ENCODE measurements at regions not wholly inside any gene's neighbourhood (a gene's known extent, or its start where the extent isn't known, plus 50 kb on each side); places are given as distances from the start of the nearest gene placed in this dataset.

DNA sequence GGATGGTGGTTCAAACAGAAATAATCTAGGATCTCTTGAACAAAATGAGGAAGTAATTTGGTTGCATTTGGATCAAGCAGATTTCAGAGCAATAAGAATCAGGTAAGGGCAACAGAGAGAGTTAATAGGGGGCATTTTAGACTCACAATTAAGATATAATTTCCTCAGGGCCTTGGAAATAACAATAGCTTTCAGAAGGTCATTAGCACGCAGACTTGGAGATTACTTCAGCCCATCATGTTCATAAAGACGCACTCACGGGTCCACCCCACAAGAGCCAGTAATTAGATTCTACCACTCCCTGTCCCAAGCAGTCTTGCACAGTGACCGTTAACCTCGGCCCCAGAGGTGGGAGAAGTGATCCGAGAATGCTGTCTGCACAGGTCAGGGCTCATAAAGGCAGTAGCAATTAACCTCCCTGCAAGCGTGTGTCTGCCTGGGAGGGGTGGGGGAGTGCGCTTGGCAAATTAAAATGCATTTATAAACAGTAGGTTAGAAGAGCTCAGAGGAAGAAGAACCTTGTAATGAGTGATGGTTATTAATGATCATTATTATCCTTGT lies 125.7 kb upstream of the CCDC196 start:
- H3K9ac ChIP-seq (ENCODE audit: low read depth, low read length) = no peak overlapping the region
- no peaks in the 10 kb centered on the region for H3K4me1 ChIP-seq (ENCODE audit: insufficient read depth, low read length)
- ATAC-seq (ENCODE audit: insufficient read depth, low read depth) = no peak
- TF ChIP-seq, protein P1, sequence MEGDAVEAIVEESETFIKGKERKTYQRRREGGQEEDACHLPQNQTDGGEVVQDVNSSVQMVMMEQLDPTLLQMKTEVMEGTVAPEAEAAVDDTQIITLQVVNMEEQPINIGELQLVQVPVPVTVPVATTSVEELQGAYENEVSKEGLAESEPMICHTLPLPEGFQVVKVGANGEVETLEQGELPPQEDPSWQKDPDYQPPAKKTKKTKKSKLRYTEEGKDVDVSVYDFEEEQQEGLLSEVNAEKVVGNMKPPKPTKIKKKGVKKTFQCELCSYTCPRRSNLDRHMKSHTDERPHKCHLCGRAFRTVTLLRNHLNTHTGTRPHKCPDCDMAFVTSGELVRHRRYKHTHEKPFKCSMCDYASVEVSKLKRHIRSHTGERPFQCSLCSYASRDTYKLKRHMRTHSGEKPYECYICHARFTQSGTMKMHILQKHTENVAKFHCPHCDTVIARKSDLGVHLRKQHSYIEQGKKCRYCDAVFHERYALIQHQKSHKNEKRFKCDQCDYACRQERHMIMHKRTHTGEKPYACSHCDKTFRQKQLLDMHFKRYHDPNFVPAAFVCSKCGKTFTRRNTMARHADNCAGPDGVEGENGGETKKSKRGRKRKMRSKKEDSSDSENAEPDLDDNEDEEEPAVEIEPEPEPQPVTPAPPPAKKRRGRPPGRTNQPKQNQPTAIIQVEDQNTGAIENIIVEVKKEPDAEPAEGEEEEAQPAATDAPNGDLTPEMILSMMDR (IDR thresholded peaks at IDR 0.05; ENCODE audit: borderline replicate concordance, extremely low read depth, low read length, poor library complexity, severe bottlenecking) = no peak
- TF ChIP-seq EZH2 (IDR thresholded peaks at IDR 0.05; ENCODE audit: borderline replicate concordance, low read depth, low read length, severe bottlenecking) = no peak
- H3K27ac ChIP-seq (ENCODE audit: low read length) = no peak overlapping the region
- H3K4me3 ChIP-seq (ENCODE audit: low read depth in 1 of 2, low read length in 2 of 2) = no peak overlapping the region
- H3K9me3 ChIP-seq (ENCODE audit: insufficient read depth, low read length, severe bottlenecking) = no peaks in the 10 kb centered on the region
- H3K79me2 ChIP-seq (ENCODE audit: insufficient read depth, low read length) = no peaks in the 10 kb centered on the region
- no peaks in the 10 kb centered on the region for H4K20me1 ChIP-seq (ENCODE audit: insufficient read depth, low read length)
- no peaks in the 10 kb centered on the region for H3K27me3 ChIP-seq (ENCODE audit: insufficient read depth, low read length, poor library complexity)
- no peak overlapping the region for H2AFZ ChIP-seq (ENCODE audit: low read depth, low read length)
- no peak overlapping the region for H3K4me2 ChIP-seq (ENCODE audit: insufficient read depth, low read length)
- no peaks in the 10 kb centered on the region for H3K36me3 ChIP-seq (ENCODE audit: insufficient read depth, low read length)
- DNase-seq = no peak

DNA sequence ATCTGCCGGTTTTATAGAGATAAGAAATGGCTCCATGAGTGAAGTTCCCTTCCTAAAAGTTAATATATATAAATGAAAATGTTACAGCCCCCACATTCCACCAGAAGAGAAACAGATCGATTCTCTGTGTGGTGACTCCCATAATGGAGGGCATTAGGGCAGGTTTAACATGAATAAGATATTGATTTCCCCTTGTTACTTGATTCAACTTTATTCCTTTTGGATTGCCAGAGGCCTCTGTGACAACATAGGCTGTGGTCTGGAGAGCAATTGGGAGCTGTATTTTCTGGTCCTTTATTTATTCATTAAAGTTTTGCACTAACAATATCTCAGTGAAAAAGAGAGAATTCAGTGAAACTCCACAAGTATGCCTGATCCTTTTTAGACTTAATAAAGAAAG lies 125.2 kb upstream of the CCDC196 start:
- H4K20me1 ChIP-seq (ENCODE audit: insufficient read depth, low read length) = no peaks in the 10 kb centered on the region
- no peak for ATAC-seq (ENCODE audit: insufficient read depth, low read depth)
- TF ChIP-seq, protein P1 (IDR thresholded peaks at IDR 0.05; ENCODE audit: borderline replicate concordance, extremely low read depth, low read length, poor library complexity, severe bottlenecking) = no peak
- no peak for TF ChIP-seq EZH2 (IDR thresholded peaks at IDR 0.05; ENCODE audit: borderline replicate concordance, low read depth, low read length, severe bottlenecking)

DNA sequence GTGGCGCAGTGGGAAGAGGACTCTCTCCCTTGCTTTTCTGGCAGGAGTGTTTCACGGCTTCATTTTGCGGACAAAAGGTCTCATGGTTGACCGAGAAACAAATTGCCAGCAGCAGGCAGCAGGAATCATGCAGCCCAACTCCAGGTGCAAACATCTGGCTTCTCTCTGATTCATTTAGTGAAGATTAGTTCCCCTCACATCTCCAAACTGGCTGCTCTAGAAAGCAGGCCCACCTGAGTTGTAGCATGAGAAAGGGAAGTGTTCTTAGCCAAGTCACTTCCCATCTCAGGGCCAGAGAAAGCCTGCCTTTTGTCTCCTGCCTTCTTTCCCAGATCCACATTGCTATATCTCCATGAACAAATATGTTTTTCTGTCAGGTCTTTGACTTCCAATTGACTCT lies 120.8 kb upstream of the CCDC196 start:
- Histone ChIP-seq H3K9ac (ENCODE audit: low read depth, low read length) (no peak overlapping the region), H3K9me3 (ENCODE audit: insufficient read depth, low read length, severe bottlenecking) (no peaks in the 10 kb centered on the region), H3K4me1 (ENCODE audit: insufficient read depth, low read length) (no peaks in the 10 kb centered on the region), H3K4me2 (ENCODE audit: insufficient read depth, low read length) (no peak overlapping the region), H2AFZ (ENCODE audit: low read depth, low read length) (no peak overlapping the region), H4K20me1 (ENCODE audit: insufficient read depth, low read length) (no peaks in the 10 kb centered on the region), H3K79me2 (ENCODE audit: insufficient read depth, low read length) (no peaks in the 10 kb centered on the region), H3K4me3 (ENCODE audit: low read depth in 1 of 2, low read length in 2 of 2) (no peak overlapping the region), H3K27ac (ENCODE audit: low read length) (no peak overlapping the region), H3K27me3 (ENCODE audit: insufficient read depth, low read length, poor library complexity) (no peaks in the 10 kb centered on the region), H3K36me3 (ENCODE audit: insufficient read depth, low read length) (no peaks in the 10 kb centered on the region)
- DNase-seq (no peak), ATAC-seq (ENCODE audit: insufficient read depth, low read depth) (no peak)
- TF ChIP-seq, protein P1 (IDR thresholded peaks at IDR 0.05; ENCODE audit: borderline replicate concordance, extremely low read depth, low read length, poor library complexity, severe bottlenecking) = no peak
- no peak for TF ChIP-seq EZH2 (IDR thresholded peaks at IDR 0.05; ENCODE audit: borderline replicate concordance, low read depth, low read length, severe bottlenecking)

More for the DNA sequence above, 125.2 kb upstream of the CCDC196 start:
- H3K36me3 ChIP-seq (ENCODE audit: insufficient read depth, low read length) = no peaks in the 10 kb centered on the region
- H3K4me3 ChIP-seq (ENCODE audit: low read depth in 1 of 2, low read length in 2 of 2) = no peak overlapping the region
- no peak overlapping the region for H3K9ac ChIP-seq (ENCODE audit: low read depth, low read length)
- no peak overlapping the region for H3K4me2 ChIP-seq (ENCODE audit: insufficient read depth, low read length)
- no peaks in the 10 kb centered on the region for H3K27me3 ChIP-seq (ENCODE audit: insufficient read depth, low read length, poor library complexity)
- H3K27ac ChIP-seq (ENCODE audit: low read length) = no peak overlapping the region
- no peak overlapping the region for H2AFZ ChIP-seq (ENCODE audit: low read depth, low read length)
- H3K4me1 ChIP-seq (ENCODE audit: insufficient read depth, low read length) = no peaks in the 10 kb centered on the region
- H3K79me2 ChIP-seq (ENCODE audit: insufficient read depth, low read length) = no peaks in the 10 kb centered on the region
- H3K9me3 ChIP-seq (ENCODE audit: insufficient read depth, low read length, severe bottlenecking) = no peaks in the 10 kb centered on the region
- no peak for DNase-seq
